ENCODE measurements at regions not wholly inside any gene's neighbourhood (a gene's known extent, or its start where the extent isn't known, plus 50 kb on each side); places are given as distances from the start of the nearest gene placed in this dataset.
"Not testable (repeated sequence)": the region's sequence is repeated elsewhere in the genome, so short reads cannot be mapped to it uniquely, and the experiment has no call there.

DNA sequence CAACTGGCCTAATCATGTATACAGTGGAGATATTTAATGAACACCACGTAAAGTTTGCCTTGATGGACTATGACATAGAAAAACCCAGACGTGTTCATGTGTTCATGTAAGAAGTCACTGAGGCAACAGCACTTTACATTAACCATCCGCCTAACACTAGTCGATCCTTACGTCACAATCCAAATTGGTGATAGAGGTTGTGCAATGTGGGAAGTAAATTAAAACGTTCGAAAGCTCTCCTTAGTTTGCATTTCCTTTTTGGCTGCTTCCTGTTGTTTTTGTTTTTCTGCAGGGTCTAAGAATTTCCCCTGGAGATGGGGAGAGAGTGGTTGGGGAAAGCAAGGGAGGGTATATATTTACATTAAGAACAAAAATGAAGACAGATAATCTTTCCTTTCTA lies 587.5 kb upstream of the ADGRL2 start:
- DNase-seq (ENCODE audit: low spot score) = no peak

DNA sequence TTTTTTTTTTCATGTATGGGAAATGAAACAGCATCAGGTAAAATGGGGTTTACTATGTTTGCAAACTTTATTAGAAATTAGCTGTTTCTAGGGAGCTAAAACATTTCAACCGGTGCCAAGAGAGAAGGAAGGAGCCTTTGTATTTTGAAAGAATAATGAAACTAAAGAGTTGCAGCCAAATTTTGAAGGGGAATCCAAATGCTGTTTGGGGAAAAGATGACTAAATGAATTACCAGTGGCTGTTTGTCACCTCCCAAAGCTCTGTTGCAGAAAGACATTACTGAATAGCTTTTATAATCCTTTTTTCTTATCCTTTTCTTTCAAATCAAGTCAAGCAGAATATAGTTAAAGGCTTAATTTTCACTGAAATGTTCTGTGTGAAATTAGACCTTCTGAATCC lies 591.3 kb upstream of the ADGRL2 start:
- DNase-seq (ENCODE audit: low spot score) = no peak

DNA sequence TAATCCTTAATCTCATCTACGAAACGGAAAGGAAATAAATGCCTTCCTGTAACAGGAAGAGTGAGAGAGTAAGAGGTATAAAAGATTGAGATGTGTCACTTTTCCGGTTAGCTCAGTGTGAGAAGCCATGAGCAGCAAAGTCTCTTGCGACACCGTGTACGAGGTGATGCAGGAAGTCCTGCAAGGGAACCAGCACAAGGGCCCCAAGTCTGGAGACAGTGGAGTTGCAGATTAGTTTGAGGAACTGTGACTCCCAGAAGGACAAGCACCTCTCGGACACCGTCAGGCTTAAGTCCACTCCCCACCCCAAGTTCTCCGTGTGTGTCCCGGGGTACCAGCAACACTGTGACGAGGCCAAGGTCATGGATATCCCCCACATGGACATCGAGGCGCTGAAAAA lies 592.3 kb upstream of the ADGRL2 start:
- DNase-seq (ENCODE audit: low spot score) = no peak

DNA sequence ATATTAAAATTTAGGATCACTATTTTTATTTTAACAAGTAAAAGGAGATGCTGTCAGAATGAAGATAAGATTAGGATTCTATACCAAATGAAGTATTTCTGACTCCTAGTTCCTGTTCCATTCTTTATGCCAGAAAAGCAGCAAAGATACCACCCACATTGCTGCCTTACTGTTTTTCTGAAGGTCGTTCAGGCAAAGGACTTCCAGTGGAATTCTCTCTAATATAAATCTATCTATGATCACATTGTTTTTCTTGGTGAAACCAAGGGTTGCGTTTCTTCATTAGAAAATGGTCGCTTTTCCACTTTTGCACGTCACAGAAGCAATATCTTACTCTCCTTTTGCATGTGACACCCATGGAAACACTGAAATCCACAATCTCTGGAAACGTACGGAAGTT lies 594.8 kb upstream of the ADGRL2 start:
- no peak for DNase-seq (ENCODE audit: low spot score)

DNA sequence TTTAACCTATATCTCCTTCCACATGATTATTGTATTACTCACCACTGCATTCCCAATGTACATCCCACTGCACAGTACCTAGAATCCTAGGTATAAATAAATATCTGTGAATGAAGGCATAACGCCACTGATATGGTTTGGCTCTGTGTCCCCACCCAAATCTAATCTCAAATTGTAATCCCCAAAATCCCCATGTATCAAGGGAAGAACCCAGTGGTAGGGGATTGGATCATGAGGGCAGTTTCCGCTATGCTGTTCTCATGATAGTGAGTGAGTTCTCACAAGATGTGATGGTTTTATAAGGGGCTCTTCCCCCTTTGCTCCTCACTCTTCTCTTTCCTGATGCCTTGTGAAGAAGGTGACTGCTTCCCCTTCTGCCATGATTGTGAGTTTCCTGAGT lies 599.0 kb upstream of the ADGRL2 start:
- DNase-seq (ENCODE audit: low spot score) = no peak

DNA sequence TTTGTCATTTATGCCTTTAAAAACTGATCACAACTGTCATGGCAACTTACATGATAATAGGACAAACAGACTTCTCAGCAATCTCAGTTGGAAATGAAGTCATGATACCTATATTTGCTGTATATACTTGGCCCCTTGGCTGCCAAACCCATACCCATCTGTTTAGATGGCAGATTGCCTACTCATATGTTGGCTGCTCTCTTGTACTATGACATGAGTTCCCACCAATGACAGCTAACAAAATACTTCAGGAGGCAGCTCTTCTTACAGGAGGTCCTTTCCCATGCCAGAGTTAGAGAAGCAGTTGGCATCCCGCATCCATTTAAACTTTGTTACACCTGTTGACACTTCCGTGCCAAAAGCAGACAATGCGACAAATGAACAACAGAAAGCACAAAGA lies 603.1 kb upstream of the ADGRL2 start:
- no peak for DNase-seq (ENCODE audit: low spot score)

DNA sequence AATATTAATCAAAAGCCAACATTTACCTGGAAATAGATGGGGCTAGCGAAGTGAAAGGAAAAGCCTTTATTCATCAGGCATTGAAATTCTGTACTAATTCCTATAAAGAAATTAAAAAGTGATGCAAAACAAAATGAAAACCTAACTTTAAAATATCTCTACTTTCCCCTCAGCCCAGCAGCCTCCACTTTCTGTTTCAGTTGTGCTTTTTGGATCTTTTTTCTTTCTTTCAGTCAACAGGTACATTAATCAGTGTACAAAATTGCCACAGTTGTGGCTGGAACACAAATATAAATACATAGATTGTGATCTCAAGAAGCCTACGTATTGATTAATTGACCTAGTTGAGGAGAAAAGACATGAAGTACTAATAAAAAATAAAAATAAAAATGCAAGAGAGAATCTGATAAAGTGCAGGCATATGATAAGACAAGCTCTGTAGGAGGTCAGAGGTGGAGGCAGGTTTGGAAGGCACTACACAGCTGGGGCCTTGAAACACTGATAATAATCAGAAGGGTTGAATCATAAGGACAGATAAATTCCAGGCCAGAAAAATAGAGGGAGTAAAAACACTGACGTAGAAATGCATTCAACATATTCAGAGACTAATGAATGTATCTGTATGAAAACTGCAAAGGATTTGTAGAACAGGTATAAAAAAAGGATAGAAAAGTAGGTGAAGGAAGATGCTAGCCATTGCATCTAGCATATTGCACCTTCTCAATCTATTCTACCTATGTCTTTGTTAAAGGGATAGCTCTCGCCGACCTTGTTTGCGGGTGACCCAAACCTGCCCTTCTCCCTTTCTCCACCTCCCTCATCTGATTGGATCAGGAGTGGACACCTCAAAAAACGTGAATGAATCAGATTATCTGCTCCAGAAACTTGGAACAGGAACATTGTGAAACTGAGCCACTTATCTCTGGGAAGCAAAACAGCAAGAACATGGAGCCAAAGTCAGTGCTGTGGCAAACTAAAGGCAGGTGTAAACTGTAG lies 607.8 kb upstream of the ADGRL2 start:
- no peak for DNase-seq (ENCODE audit: low spot score)

DNA sequence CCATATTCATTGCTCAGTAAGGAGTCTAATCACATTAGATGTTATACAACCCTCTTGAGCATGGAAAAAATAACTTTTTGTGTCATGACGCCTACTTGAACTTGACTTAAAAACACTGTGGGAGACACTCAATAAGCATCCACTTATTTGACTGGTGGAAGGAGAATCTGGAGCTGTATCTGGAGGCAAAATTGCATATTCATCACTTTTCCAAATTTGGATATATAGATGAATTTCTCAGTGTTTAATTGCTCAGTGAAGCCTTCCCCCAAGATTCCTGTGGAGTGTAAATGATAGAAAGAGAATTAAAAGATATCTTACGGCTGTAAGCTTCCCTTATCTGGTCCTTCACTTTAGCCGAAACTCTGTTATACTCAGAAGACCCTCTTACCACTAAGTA lies 610.7 kb upstream of the ADGRL2 start:
- no peak for DNase-seq (ENCODE audit: low spot score)

DNA sequence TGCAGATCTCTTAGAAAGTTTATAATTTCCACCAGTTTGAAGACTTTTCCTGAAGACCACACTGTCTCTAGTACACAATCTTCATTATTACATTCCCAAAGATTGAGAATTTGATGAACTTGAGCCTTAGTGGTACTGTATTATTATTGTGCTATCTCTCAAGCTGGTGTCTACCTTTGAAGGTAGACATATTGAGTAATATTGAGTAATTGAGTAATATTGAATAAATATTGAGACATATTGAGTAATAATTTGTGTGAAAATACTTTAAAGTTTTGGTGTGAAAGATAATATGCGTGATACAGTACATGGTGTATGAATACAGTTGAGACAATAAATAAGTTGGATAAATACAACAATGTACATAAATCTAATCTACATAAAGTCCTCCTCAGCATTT lies 613.1 kb upstream of the ADGRL2 start:
- no peak for DNase-seq (ENCODE audit: low spot score)

DNA sequence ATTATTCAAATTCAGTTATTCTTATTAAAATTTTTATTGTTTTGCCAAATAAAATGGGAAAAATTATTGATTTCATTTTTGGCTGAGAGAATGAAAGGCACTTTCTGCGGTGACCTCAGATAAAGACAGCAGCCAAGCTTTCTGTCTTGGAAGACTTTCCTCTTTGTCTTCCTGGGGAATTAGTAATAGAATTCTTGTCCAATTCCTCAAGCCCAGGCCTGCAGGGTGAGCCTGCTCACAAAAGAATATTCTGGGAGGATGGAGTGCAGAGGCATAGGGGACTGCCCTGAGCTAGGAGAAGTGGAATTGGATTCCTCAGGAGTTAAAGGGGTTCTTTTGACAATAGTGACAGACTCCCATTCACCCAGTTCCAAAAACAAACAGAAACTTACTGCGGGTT lies 614.5 kb upstream of the ADGRL2 start:
- peak; percentile 43 for DNase-seq (ENCODE audit: low spot score)

DNA sequence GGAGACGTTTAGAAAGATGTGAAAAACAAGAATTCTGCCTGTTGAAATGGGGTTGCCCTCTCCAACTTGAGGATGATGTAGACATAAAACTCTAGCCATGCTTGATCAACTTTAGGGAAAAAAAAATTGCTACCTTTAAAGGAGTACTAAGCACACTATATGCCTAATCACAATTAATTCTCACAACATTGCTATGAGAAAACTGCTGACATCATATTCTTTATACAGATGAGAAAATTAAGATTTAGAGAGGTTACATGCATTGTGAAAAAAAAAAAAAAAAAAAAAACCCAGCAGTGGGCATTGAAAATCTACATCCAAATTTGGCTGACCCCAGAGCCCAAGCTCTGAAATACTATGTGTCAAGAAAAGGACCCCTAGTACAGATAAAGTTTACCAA lies 617.2 kb upstream of the ADGRL2 start:
- DNase-seq (ENCODE audit: low spot score) = no peak

DNA sequence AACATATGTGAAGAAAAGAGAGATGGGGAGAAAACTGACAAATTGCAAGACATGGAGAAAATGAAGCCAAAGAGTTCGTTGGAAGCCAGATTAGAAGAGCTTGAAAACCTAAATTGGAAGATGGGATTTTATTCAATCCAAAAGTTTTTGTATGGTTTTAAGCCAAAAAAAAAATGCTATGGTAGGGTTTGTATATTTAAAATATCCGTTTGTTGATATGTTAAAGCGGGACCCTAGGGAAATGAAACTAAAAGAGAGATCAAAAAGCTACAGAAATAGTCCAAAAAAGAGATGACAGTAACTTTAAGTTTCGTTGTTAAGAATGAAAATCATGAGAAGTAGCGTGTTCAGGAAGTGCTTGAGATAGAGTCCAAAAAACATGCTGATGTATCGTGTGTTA lies 617.7 kb upstream of the ADGRL2 start:
- DNase-seq (ENCODE audit: low spot score) = no peak

DNA sequence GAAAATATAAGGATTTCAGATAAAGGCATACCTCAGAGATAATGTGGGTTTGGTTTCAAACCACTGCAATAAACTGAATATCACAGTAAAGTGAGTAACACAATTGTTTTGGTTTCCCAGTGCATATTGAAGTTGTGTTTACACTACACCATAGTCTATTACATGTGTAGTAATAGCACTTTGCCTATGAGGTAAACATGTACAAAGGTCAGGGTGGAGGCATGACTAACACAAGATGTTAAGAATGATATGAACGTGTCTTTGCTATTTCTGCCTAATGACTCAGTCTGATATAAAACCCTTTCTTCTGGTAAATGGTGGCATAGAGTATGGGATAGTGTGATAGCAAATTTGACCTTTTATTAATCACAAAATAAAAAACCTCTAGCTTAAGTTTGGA lies 621.5 kb upstream of the ADGRL2 start:
- peak; percentile 21 for DNase-seq (ENCODE audit: low spot score)

DNA sequence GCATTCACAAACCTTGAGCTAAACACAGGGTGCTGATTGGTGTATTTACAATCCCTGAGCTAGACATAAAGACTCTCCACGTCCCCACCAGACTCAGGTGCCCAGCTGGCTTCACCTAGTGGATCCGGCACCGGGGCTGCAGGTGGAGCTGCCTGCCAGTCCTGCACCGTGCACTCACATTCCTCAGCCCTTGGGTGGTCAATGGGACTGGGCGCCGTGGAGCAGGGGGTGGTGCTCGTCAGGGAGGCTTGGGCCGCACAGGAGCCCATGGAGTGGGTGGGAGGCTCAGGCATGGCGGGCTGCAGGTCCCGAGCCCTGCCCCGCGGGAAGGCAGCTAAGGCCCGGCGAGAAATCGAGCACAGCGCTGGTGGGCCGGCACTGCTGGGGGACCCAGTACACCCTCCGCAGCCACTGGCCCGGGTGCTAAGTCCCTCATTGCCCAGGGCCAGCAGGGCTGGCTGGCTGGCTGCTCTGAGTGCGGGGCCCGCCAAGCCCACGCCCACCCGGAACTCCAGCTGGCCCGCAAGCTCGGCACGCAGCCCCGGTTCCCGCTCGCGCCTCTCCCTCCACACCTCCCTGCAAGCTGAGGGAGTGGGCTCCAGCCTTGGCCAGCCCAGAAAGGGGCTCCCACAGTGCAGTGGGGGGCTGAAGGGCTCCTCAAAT lies 622.2 kb upstream of the ADGRL2 start:
- not testable (repeated sequence) for DNase-seq (ENCODE audit: low spot score)

DNA sequence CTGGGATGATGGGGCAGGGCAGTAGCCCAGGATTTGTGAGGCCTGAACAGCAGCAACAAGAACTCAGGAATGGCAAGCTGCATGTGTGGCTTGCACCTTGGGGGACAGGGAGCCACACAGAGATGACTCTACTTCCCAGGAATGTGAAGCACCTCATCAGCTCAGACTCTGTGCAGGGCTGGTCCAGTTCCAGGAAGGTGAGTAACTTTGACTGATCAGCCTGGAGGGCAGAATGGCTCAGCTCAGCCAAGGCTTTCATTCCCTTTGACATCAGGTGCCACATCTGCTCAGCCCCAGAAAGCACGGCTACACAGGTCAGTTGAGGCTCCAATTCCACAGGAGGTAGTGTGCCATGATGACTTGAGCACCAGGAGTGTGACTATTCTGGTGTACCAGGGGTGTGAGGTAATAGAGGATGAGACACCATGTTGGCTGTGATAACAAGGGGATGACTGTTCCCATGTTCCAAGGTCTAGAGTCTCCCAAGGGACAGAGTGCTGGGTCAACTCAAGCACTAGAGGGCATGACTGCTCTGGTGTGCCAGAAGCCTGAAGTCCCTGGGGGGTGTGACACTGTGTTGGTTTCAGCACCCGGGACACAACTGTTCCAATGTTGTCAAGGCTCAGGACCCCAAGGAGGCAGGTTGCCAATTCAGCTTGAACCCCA lies 625.8 kb upstream of the ADGRL2 start:
- no peak for DNase-seq (ENCODE audit: low spot score)

DNA sequence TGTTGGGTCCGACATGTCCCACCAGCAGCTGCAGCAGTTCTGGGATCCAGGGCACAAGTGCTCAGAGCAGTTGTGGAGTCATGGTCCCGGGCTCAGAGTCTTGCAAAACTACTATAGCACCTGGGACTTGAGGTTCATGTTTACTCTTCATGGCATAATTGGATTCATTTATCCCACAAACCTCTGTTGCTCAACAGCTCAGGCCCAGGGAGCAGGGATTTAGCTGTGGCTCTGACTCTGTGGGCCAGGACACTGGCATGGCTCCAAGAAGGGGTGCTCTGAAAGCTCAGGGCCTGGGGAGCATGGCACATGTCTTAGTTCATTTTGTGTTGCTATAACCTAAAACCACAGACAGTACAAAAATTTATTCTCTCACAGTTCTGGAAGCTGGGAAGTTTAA lies 626.7 kb upstream of the ADGRL2 start:
- no peak for DNase-seq (ENCODE audit: low spot score)

DNA sequence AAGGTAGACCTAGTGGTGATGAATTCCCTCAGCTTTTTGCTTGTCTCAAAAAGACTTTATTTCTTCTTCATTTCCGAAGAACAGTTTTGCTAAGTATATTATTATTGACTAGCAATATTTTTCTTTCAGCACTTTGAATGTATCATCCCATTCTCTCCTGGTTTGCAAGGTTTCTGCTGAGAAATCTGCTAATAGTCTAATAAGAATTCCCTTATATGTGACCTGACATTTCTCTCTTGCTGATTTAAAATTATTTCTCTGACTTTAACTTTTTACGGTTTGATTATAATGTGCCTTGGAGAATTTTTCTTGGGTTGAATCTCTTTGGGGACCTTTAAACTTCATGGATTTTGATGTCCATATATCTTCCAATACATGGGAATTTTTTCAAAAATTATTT lies 628.3 kb upstream of the ADGRL2 start:
- no peak for DNase-seq (ENCODE audit: low spot score)

DNA sequence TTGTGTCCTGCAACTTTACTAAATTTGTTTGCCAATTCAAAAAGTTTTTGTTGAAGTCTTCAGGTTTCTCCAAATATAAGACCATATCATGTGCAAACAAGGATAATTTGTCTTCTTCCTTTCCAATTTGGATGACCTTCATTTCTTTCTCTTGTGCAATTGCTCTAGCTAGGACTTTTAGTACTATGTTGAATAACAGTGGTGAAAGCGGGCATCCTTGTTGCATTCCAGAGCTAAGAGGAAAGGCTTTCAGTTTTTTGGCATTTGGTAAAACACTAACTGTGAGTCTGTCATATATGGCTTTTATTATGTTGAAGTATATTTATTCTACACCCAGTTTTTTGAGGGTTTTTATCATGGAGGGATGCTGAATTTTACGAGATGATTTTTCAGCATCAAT lies 630.0 kb upstream of the ADGRL2 start:
- no peak for DNase-seq (ENCODE audit: low spot score)

DNA sequence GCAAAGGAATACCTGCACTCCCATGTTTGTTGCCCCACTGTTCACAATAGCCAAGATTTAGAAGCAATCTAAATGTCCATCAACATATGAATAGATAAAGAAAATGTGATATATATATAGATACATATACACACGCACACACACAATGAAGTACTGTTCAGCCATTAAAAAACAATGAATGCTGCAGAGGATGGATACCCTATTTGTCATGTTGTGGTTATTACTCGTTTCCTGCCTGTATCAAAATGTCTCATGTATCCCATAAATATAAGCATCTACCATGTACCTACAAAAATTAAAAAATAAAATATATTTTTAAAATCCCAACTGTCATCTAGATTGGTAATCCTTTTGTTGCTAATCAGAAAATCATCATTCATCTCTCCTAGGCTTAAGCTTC lies 634.8 kb upstream of the ADGRL2 start:
- no peak for DNase-seq (ENCODE audit: low spot score)

DNA sequence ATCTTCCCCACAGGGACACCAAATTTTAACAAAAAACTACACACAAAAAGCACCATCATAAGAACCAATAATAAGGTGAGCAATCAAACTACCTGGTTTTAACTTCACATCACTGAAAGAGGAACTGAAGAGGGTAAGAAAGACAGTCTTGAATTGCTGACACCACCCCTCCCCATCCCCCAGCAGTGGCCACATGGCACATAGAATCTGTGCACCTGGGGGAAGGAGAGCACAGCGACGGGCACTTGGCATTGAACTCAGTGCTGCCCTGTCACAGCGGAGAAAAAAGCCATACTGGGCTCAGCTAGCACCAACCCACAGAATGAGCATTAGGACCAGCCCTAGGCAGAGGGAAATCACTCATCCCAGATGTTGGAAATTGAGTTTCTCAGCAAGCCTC lies 640.0 kb upstream of the ADGRL2 start:
- no peak for DNase-seq (ENCODE audit: low spot score)

DNA sequence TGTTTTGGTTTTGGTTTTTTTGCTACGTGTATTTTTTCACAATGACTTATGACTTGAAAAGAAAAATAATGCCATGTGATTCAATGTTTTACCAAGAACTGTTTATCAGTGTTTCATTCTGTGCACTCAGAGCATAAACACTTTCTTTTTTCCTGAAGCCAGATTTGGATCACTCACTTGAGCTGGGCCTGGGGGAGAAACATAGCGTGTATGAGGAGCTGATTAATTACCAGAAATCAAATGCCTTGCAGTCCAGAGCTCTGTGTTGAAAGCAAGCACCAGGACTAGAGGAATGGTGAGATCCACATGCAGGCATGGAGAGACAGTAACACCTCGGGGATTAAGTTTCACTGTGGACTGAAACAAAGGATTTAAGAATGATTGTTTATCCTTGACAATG lies 642.1 kb upstream of the ADGRL2 start:
- peak; percentile 32 for DNase-seq (ENCODE audit: low spot score)

DNA sequence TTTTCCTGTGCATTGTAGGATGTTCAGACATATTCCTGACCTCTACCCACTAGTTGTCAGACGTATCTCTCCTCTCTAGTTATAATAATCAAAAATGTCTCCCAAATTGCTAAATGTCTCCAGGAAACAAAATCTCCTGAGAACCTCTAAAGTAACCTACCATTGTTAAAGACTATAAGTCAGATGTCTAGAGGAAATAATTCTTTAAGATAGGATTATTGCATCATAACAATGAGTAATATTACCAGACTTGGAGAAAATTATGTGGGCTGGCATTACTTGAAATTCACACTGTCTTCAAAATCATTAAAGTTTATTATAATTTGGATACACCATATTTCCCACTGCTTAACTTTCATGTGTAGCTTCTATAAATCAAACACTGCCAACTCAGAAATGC lies 643.0 kb upstream of the ADGRL2 start:
- no peak for DNase-seq (ENCODE audit: low spot score)

DNA sequence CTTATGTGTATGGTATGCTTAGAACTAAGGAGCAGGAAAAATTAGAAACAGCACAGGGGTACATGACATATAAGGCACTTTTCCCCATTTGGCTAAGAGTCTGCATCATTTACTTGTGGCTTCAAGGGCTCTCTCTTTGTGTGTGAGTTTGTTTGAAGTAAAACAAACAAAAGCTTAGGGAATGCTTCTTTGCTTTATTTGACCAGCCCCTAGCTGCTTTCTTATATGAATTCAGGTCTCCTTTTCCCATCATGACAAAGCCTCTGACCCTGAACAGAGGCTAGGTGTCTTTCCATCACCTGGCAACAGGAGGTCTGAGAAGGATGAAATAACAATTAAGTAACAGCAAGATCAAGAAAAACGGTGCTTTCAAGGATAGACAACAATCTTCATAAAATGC lies 643.8 kb upstream of the ADGRL2 start:
- DNase-seq (ENCODE audit: low spot score) = no peak
